Activated B cell treated with CpG ODN at 0.5 μM for 24 hours (primary cell): ENCODE measurements at regions not wholly inside any gene's neighbourhood (a gene's known extent, or its start where the extent isn't known, plus 50 kb on each side); places are given as distances from the start of the nearest gene placed in this dataset.

Experiments used
- ATAC-seq: fragments of 200-7000 bp; cut with Tn5 transposase; one replicate; pipeline ENCODE4 v1.10.0; 2021; ENCODE audit warnings: low read depth, mild to moderate bottlenecking, moderate library complexity
- CTCF ChIA-PET: fragments of 350-600 bp; sonication (Branson Sonifier 250); formaldehyde crosslinking; loops from one replicate; lab custom pipeline; 2021; ENCODE audit warnings: antibody characterized with exemption; lab: Charles Lee
- POLR2A ChIA-PET: fragments of 350-600 bp; sonication (Branson Sonifier 250); formaldehyde crosslinking; loops from one replicate; lab custom pipeline; 2021; ENCODE audit warnings: antibody characterized with exemption; lab: Charles Lee
- DNase-seq: peaks from one replicate; pipeline ENCODE4 v3.0.0; 2022
- H3K27ac Mint-ChIP-seq: one replicate; pipeline ENCODE4 v1.8.0; 2020; ENCODE audit warnings: mixed read lengths
- H3K27me3 Mint-ChIP-seq: one replicate; pipeline ENCODE4 v1.8.0; 2021; ENCODE audit warnings: mixed read lengths
- H3K36me3 Mint-ChIP-seq: one replicate; pipeline ENCODE4 v1.8.0; 2021; ENCODE audit warnings: low read depth, mixed read lengths
- H3K4me1 Mint-ChIP-seq: one replicate; pipeline ENCODE4 v1.8.0; 2021; ENCODE audit warnings: mixed read lengths
- H3K4me3 Mint-ChIP-seq: one replicate; pipeline ENCODE4 v1.8.0; 2020; ENCODE audit warnings: mild to moderate bottlenecking, mixed read lengths
- H3K9me3 Mint-ChIP-seq: one replicate; pipeline ENCODE4 v1.8.0; 2020; ENCODE audit warnings: mixed read lengths
- intact Hi-C: fragments of 100-400 bp; cut with micrococcal nuclease; formaldehyde crosslinking; loops from one replicate; pipeline ENCODE4 v1.15.1; 2024
- TF ChIP-seq, protein P1 (sequence below): fragments of 200-600 bp; IDR thresholded peaks from one replicate; pipeline ENCODE4 v1.8.0; 2022; ENCODE audit warnings: antibody characterized with exemption, mild to moderate bottlenecking

DNA sequence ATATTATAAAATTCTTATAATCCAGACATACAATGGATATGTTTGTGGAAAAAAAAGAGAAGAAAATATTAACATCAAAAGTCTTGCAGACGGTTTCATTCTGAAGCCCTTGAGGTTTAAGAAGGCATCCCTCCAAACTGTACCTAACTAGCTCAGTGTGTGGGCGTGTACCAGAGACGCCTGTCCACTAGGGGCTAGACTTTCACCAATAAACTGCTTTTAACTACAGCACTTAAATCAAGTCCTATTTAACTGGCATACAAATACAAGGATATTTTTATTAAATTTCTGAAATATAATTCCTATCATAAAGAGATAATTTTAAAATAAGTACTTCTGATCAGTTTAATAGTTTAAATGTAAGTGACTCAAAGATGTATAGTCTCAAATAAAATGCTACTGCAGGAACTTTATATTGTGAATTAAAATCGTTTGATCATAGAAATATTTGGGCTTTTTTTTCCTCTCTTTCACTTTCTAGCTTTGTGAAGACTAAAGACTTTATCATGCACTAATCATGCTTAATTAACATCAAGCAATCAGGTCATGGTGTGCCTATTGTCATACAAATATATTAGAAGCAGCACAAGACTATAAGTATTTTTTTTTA is 437.7 kb downstream of the SATB2 start:
- DNase-seq (no peak), ATAC-seq (no peak)
- Mint-ChIP-seq H3K27me3 (no peaks in the 10 kb centered on the region), H3K4me1 (no peaks in the 10 kb centered on the region), H3K9me3 (no peaks in the 10 kb centered on the region), H3K27ac (no peak overlapping the region), H3K4me3 (no peak overlapping the region), H3K36me3 (no peaks in the 10 kb centered on the region)
- intact Hi-C loops = no loop called here
- ChIA-PET CTCF (no interaction called here), POLR2A (no interaction called here)
- TF ChIP-seq, protein P1, sequence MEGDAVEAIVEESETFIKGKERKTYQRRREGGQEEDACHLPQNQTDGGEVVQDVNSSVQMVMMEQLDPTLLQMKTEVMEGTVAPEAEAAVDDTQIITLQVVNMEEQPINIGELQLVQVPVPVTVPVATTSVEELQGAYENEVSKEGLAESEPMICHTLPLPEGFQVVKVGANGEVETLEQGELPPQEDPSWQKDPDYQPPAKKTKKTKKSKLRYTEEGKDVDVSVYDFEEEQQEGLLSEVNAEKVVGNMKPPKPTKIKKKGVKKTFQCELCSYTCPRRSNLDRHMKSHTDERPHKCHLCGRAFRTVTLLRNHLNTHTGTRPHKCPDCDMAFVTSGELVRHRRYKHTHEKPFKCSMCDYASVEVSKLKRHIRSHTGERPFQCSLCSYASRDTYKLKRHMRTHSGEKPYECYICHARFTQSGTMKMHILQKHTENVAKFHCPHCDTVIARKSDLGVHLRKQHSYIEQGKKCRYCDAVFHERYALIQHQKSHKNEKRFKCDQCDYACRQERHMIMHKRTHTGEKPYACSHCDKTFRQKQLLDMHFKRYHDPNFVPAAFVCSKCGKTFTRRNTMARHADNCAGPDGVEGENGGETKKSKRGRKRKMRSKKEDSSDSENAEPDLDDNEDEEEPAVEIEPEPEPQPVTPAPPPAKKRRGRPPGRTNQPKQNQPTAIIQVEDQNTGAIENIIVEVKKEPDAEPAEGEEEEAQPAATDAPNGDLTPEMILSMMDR = no peak

DNA sequence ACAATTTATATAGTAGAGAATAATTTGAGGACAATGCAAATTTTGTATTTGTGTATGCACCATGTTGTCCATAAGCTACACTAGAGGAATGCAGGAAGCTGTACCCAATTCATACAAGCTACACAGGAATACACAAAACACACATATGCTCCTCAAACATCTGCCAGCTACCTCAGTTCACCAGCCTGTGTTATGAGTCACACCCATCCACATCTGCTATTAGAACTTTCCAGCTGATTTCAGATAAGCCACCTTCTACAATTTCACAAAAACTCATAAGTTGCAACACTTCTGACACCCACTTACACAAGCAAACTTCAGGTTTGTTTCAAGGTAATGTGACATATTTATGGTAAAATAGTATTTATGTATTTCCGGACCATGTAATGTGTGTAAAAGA is 438.9 kb downstream of the SATB2 start:
- ChIA-PET POLR2A (no interaction called here), CTCF (no interaction called here)
- TF ChIP-seq, protein P1 = no peak
- intact Hi-C loops = no loop called here
- H3K4me1 Mint-ChIP-seq = no peaks in the 10 kb centered on the region
- H3K27me3 Mint-ChIP-seq = no peaks in the 10 kb centered on the region
- no peaks in the 10 kb centered on the region for H3K9me3 Mint-ChIP-seq
- DNase-seq (no peak), ATAC-seq (no peak)
- no peak overlapping the region for H3K4me3 Mint-ChIP-seq
- H3K36me3 Mint-ChIP-seq = no peaks in the 10 kb centered on the region
- no peak overlapping the region for H3K27ac Mint-ChIP-seq

DNA sequence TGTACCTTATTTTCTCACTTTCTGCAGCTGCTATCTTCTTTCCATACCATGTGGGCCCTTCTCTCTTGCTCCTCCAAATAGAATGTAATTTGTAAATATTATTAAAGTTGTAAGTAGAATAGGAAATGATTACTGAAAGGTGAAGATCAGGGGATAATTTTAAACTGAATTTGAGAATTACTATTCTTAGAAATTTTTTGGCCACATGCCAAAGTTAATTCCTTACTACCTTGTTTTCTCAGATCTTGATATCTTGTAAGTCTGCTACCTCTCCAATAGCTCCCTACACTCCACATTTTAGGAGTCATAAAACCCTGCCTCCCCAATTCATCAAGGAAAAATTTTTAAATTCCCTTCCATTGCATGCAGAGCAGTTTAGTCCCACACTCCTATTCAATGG is 442.7 kb downstream of the SATB2 start:
- ATAC-seq (no peak), DNase-seq (no peak)
- ChIA-PET POLR2A (no interaction called here), CTCF (no interaction called here)
- intact Hi-C loops = no loop called here
- Mint-ChIP-seq H3K27ac (no peak overlapping the region), H3K36me3 (no peaks in the 10 kb centered on the region), H3K4me1 (no peaks in the 10 kb centered on the region), H3K27me3 (no peaks in the 10 kb centered on the region), H3K4me3 (no peak overlapping the region), H3K9me3 (no peaks in the 10 kb centered on the region)
- TF ChIP-seq, protein P1 = no peak

DNA sequence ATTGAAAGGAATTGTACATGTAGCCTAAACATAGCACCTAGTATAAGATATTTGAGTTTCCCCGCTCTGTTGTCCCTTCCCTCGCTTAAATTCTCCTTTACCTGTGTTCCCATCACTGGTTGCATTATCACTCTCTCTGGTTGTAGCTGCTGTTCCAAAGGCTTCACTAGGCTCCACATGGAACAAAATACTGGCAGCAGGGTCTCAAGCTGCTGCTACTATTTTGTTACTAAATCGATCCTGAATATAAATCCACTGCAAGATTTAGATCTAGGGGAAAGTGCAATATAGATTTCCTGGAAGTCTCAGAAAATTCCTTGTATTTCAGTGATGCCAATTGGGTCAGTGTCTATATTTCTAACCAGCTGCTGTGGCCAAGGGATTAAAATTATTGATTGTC is 443.5 kb downstream of the SATB2 start:
- ChIA-PET CTCF (no interaction called here), POLR2A (no interaction called here)
- Mint-ChIP-seq H3K4me3 (no peak overlapping the region), H3K27ac (no peak overlapping the region), H3K4me1 (no peaks in the 10 kb centered on the region), H3K27me3 (no peaks in the 10 kb centered on the region), H3K9me3 (no peaks in the 10 kb centered on the region), H3K36me3 (no peaks in the 10 kb centered on the region)
- no peak for DNase-seq
- TF ChIP-seq, protein P1 = no peak
- intact Hi-C loops = no loop called here
- no peak for ATAC-seq

DNA sequence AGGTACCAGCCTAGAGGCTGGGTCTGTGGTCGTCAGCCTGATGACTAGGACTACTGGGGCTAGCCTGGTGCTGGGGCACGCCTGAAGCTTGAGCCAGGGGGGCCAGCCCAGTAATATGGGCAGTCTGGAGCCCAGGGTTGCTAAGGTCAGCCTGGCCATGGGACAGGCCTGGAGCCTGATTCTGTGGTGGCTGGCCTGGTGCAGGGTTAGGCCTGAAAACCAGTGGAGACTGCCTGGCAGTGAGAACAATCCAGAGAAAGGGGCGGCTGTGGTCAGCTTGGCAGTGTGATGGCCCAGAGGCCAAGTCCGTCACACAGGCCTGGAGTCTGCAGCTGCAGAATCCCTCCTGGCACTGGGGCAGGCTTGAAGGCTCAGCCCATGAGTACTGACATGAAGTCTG is 445.8 kb downstream of the SATB2 start:
- Mint-ChIP-seq H3K4me1 (no peaks in the 10 kb centered on the region), H3K4me3 (no peak overlapping the region), H3K9me3 (no peaks in the 10 kb centered on the region), H3K27ac (no peak overlapping the region), H3K27me3 (no peaks in the 10 kb centered on the region), H3K36me3 (no peaks in the 10 kb centered on the region)
- POLR2A ChIA-PET = no interaction called here
- TF ChIP-seq, protein P1 = no peak
- ATAC-seq (no peak), DNase-seq (no peak)
- CTCF ChIA-PET = no interaction called here
- intact Hi-C loops = no loop called here
